Activated CD4-positive, alpha-beta T cell treated with anti-CD3 and anti-CD28 coated beads, Interleukin-2, amount 10 ng/mL, durations not matched to agents 24 days and 14 days (primary cell): ENCODE measurements at regions not wholly inside any gene's neighbourhood (a gene's known extent, or its start where the extent isn't known, plus 50 kb on each side); places are given as distances from the start of the nearest gene placed in this dataset.
"Not testable (repeated sequence)": the region's sequence is repeated elsewhere in the genome, so short reads cannot be mapped to it uniquely, and the experiment has no call there.

Source experiments
- DNase-seq: peaks from one replicate; pipeline ENCODE4 v3.0.0; 2022
- H3K27ac Mint-ChIP-seq: one replicate; pipeline ENCODE4 v1.8.0; 2022; ENCODE audit warnings: mild to moderate bottlenecking, mixed read lengths
- H3K27me3 Mint-ChIP-seq: one replicate; pipeline ENCODE4 v1.8.0; 2022; ENCODE audit warnings: mixed read lengths
- H3K36me3 Mint-ChIP-seq: one replicate; pipeline ENCODE4 v1.8.0; 2022; ENCODE audit warnings: low read depth, mild to moderate bottlenecking, mixed read lengths
- H3K4me1 Mint-ChIP-seq: one replicate; pipeline ENCODE4 v1.8.0; 2021; ENCODE audit warnings: mixed read lengths
- H3K4me3 Mint-ChIP-seq: one replicate; pipeline ENCODE4 v1.8.0; 2022; ENCODE audit warnings: mild to moderate bottlenecking, moderate library complexity, mixed read lengths
- H3K9me3 Mint-ChIP-seq: one replicate; pipeline ENCODE4 v1.8.0; 2021; ENCODE audit warnings: mixed read lengths
- intact Hi-C: fragments of 100-400 bp; cut with micrococcal nuclease; formaldehyde crosslinking; loops from one replicate; pipeline ENCODE4 v1.15.1; 2023

GRCh38 chrX:138011468-138011867, 445.5 kb downstream of the ZIC3 start:
- intact Hi-C loops, result no loop called here
- H3K27me3 Mint-ChIP-seq, result no peaks in the 10 kb centered on the region
- no peaks in the 10 kb centered on the region for H3K9me3 Mint-ChIP-seq
- H3K36me3 Mint-ChIP-seq, result no peaks in the 10 kb centered on the region
- no peak overlapping the region for H3K4me3 Mint-ChIP-seq
- no peak for DNase-seq
- no peak overlapping the region for H3K27ac Mint-ChIP-seq
- no peaks in the 10 kb centered on the region for H3K4me1 Mint-ChIP-seq

- H3K27me3 Mint-ChIP-seq, result no peaks in the 10 kb centered on the region
- H3K4me1 Mint-ChIP-seq, result no peaks in the 10 kb centered on the region
- H3K4me3 Mint-ChIP-seq, result no peak overlapping the region
- H3K36me3 Mint-ChIP-seq, result no peaks in the 10 kb centered on the region
- intact Hi-C loops, result no loop called here
- no peak for DNase-seq
- no peak overlapping the region for H3K27ac Mint-ChIP-seq
- H3K9me3 Mint-ChIP-seq, result no peaks in the 10 kb centered on the region
Observed at GRCh38 chrX:138014577-138014976, 448.6 kb downstream of the ZIC3 start.

GRCh38 chrX:138018145-138018799, 452.3 kb downstream of the ZIC3 start:
- H3K4me1 Mint-ChIP-seq, result no peaks in the 10 kb centered on the region
- DNase-seq, result no peak
- H3K9me3 Mint-ChIP-seq, result no peaks in the 10 kb centered on the region
- no peak overlapping the region for H3K27ac Mint-ChIP-seq
- no peaks in the 10 kb centered on the region for H3K27me3 Mint-ChIP-seq
- H3K4me3 Mint-ChIP-seq, result no peak overlapping the region
- H3K36me3 Mint-ChIP-seq, result no peaks in the 10 kb centered on the region
- intact Hi-C loops, result no loop called here

- H3K36me3 Mint-ChIP-seq, result no peaks in the 10 kb centered on the region
- H3K4me3 Mint-ChIP-seq, result no peak overlapping the region
- intact Hi-C loops, result no loop called here
- no peak for DNase-seq
- no peaks in the 10 kb centered on the region for H3K4me1 Mint-ChIP-seq
- no peaks in the 10 kb centered on the region for H3K27me3 Mint-ChIP-seq
- H3K9me3 Mint-ChIP-seq, result no peaks in the 10 kb centered on the region
- no peak overlapping the region for H3K27ac Mint-ChIP-seq
Observed at GRCh38 chrX:138020941-138021340, 455.0 kb downstream of the ZIC3 start.

GRCh38 chrX:138026211-138026610, 460.3 kb downstream of the ZIC3 start:
- DNase-seq, result no peak
- Mint-ChIP-seq H3K27me3 (no peaks in the 10 kb centered on the region), H3K4me3 (no peak overlapping the region), H3K9me3 (no peaks in the 10 kb centered on the region), H3K27ac (no peak overlapping the region), H3K36me3 (no peaks in the 10 kb centered on the region), H3K4me1 (no peaks in the 10 kb centered on the region)
- intact Hi-C loops, result no loop called here

GRCh38 chrX:138031715-138032114, 465.8 kb downstream of the ZIC3 start:
- no peaks in the 10 kb centered on the region for H3K9me3 Mint-ChIP-seq
- no peak overlapping the region for H3K4me3 Mint-ChIP-seq
- no peaks in the 10 kb centered on the region for H3K27me3 Mint-ChIP-seq
- H3K4me1 Mint-ChIP-seq, result no peaks in the 10 kb centered on the region
- H3K36me3 Mint-ChIP-seq, result no peaks in the 10 kb centered on the region
- no peak for DNase-seq
- no peak overlapping the region for H3K27ac Mint-ChIP-seq
- intact Hi-C loops, result no loop called here

- no peak for DNase-seq
- H3K27me3 Mint-ChIP-seq, result no peaks in the 10 kb centered on the region
- intact Hi-C loops, result no loop called here
- H3K27ac Mint-ChIP-seq, result no peak overlapping the region
- no peaks in the 10 kb centered on the region for H3K36me3 Mint-ChIP-seq
- no peak overlapping the region for H3K4me3 Mint-ChIP-seq
- H3K4me1 Mint-ChIP-seq, result no peaks in the 10 kb centered on the region
- no peaks in the 10 kb centered on the region for H3K9me3 Mint-ChIP-seq
Observed at GRCh38 chrX:138034136-138034535, 468.2 kb downstream of the ZIC3 start.

- H3K36me3 Mint-ChIP-seq, result no peaks in the 10 kb centered on the region
- intact Hi-C loops, result no loop called here
- H3K4me3 Mint-ChIP-seq, result no peak overlapping the region
- H3K4me1 Mint-ChIP-seq, result no peaks in the 10 kb centered on the region
- DNase-seq, result no peak
- no peaks in the 10 kb centered on the region for H3K9me3 Mint-ChIP-seq
- no peaks in the 10 kb centered on the region for H3K27me3 Mint-ChIP-seq
- no peak overlapping the region for H3K27ac Mint-ChIP-seq
Observed at GRCh38 chrX:138037548-138037947, 471.6 kb downstream of the ZIC3 start.

GRCh38 chrX:138057883-138058282, 492.0 kb downstream of the ZIC3 start:
- Mint-ChIP-seq H3K9me3 (no peaks in the 10 kb centered on the region), H3K4me3 (no peak overlapping the region), H3K36me3 (no peaks in the 10 kb centered on the region), H3K4me1 (no peaks in the 10 kb centered on the region), H3K27me3 (no peaks in the 10 kb centered on the region), H3K27ac (no peak overlapping the region)
- DNase-seq, result no peak
- intact Hi-C loops, result no loop called here

GRCh38 chrX:138058931-138059330, 493.0 kb downstream of the ZIC3 start:
- Mint-ChIP-seq H3K4me3 (no peak overlapping the region), H3K9me3 (no peaks in the 10 kb centered on the region), H3K36me3 (no peaks in the 10 kb centered on the region), H3K27ac (no peak overlapping the region), H3K4me1 (no peaks in the 10 kb centered on the region), H3K27me3 (no peaks in the 10 kb centered on the region)
- intact Hi-C loops, result no loop called here
- DNase-seq, result no peak

GRCh38 chrX:138067415-138067814, 501.5 kb downstream of the ZIC3 start:
- intact Hi-C loops, result no loop called here
- Mint-ChIP-seq H3K4me3 (no peak overlapping the region), H3K36me3 (no peaks in the 10 kb centered on the region), H3K4me1 (no peaks in the 10 kb centered on the region), H3K9me3 (no peaks in the 10 kb centered on the region), H3K27ac (no peak overlapping the region), H3K27me3 (no peaks in the 10 kb centered on the region)
- DNase-seq, result no peak

GRCh38 chrX:138073626-138074025, 507.7 kb downstream of the ZIC3 start:
- no peaks in the 10 kb centered on the region for H3K4me1 Mint-ChIP-seq
- H3K27ac Mint-ChIP-seq, result no peak overlapping the region
- intact Hi-C loops, result no loop called here
- H3K36me3 Mint-ChIP-seq, result no peaks in the 10 kb centered on the region
- H3K27me3 Mint-ChIP-seq, result no peaks in the 10 kb centered on the region
- no peak for DNase-seq
- no peak overlapping the region for H3K4me3 Mint-ChIP-seq
- no peaks in the 10 kb centered on the region for H3K9me3 Mint-ChIP-seq

- Mint-ChIP-seq H3K27me3 (no peaks in the 10 kb centered on the region), H3K4me1 (no peaks in the 10 kb centered on the region), H3K9me3 (no peaks in the 10 kb centered on the region), H3K4me3 (no peak overlapping the region), H3K27ac (no peak overlapping the region), H3K36me3 (no peaks in the 10 kb centered on the region)
- DNase-seq, result no peak
- intact Hi-C loops, result no loop called here
Observed at GRCh38 chrX:138082251-138082650, 516.3 kb downstream of the ZIC3 start.

- Mint-ChIP-seq H3K4me1 (no peaks in the 10 kb centered on the region), H3K27me3 (no peaks in the 10 kb centered on the region), H3K27ac (no peak overlapping the region), H3K4me3 (no peak overlapping the region), H3K36me3 (no peaks in the 10 kb centered on the region), H3K9me3 (no peaks in the 10 kb centered on the region)
- intact Hi-C loops, result no loop called here
- DNase-seq, result no peak
Observed at GRCh38 chrX:138082896-138083295, 517.0 kb downstream of the ZIC3 start.

GRCh38 chrX:138110910-138111309, 545.0 kb downstream of the ZIC3 start:
- intact Hi-C loops, H3K4me3 Mint-ChIP-seq, H3K9me3 Mint-ChIP-seq, H3K36me3 Mint-ChIP-seq, H3K27ac Mint-ChIP-seq, DNase-seq, H3K4me1 Mint-ChIP-seq, H3K27me3 Mint-ChIP-seq: not testable (repeated sequence)
